ENCODE measurements at regions not wholly inside any gene's neighbourhood (a gene's known extent, or its start where the extent isn't known, plus 50 kb on each side); places are given as distances from the start of the nearest gene placed in this dataset.

DNA sequence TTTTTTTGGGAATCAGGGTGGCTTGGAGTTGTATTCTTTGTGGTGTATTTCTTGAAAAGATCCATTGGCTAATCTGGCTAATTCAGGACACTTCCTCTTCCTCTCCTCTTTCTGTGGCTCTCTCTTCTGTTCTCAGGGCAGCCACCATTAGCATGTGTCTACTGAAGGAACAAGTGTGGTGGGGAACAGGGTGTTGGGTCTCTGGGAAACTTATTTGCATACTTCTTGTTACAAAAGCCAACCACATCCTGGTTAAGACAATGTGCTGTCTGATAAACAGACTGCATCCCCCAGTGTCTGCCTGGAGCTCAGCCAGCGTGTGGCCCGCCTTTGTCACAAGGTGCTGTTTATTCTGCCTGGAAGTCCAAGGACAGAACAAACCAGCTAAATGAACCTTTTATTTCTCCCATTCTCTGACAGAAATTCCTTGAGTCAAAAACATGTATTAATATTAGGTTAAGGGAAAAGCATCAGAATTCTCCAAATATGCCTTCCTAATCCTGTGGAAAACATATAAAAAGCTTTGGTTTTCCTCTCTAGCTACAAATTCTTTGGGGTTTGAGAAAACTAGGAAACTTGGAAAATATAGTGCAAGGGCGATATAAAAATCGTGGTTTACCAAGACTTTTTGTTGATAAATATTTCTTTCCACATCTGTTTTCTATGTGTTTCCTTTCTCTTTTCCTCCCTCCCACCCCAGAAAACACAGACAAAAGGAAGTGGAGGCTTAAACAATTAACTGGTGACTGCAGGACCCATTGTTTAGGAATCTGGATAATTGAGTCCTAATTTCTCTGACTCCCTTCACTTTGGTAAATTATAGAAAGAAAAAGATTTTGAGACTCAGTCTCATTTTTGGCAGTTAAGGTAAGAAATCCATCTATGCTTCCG is 203.6 kb downstream of the SPRY1 start:
- TF ChIP-seq, protein P1, sequence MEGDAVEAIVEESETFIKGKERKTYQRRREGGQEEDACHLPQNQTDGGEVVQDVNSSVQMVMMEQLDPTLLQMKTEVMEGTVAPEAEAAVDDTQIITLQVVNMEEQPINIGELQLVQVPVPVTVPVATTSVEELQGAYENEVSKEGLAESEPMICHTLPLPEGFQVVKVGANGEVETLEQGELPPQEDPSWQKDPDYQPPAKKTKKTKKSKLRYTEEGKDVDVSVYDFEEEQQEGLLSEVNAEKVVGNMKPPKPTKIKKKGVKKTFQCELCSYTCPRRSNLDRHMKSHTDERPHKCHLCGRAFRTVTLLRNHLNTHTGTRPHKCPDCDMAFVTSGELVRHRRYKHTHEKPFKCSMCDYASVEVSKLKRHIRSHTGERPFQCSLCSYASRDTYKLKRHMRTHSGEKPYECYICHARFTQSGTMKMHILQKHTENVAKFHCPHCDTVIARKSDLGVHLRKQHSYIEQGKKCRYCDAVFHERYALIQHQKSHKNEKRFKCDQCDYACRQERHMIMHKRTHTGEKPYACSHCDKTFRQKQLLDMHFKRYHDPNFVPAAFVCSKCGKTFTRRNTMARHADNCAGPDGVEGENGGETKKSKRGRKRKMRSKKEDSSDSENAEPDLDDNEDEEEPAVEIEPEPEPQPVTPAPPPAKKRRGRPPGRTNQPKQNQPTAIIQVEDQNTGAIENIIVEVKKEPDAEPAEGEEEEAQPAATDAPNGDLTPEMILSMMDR (conservative IDR thresholded peaks at IDR 0.05 in 1 of 2, IDR thresholded peaks at IDR 0.05 in 1 of 2; ENCODE audit: extremely low read depth in 1 of 2, insufficient read depth in 1 of 2, low read depth in 1 of 2, low read length in 2 of 2): no peak
- TF ChIP-seq EZH2 (IDR thresholded peaks at IDR 0.05; ENCODE audit: borderline replicate concordance, low read length): no peak
